MV-4-11 (cell line): ENCODE measurements at regions not wholly inside any gene's neighbourhood (a gene's known extent, or its start where the extent isn't known, plus 50 kb on each side); places are given as distances from the start of the nearest gene placed in this dataset.
"Not testable (repeated sequence)": the region's sequence is repeated elsewhere in the genome, so short reads cannot be mapped to it uniquely, and the experiment has no call there.

Experiments
- DNase-seq: peaks from one replicate; lab custom pipeline; 2025; lab: John Stamatoyannopoulos, UW

DNA sequence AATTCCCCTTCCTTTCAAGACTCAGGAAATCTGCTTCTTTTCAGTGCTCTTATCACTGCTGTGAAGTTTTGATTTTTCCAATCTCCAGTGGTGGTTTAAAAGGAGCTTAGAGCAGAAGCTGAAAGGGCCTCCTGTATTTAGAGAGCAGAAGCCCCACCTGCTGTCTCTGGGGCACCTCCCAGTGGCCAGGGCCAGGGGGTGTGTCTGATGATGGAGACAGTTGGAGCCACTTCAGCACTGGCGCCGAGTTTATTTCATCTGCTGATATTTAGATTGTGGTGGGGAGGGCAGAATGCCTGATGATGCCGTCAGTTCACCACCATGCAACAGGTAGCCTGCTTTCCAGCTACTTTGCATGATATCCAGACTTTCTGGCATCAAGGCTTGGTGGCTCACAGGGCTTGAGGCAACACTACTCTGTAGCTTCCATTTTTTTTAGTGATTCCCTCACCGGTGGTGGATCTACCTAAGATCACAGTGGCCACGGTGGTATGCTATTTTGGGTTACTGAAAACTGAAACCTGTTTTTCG lies 371.9 kb downstream of the KCNRG start:
- peak; percentile 29 for DNase-seq

DNA sequence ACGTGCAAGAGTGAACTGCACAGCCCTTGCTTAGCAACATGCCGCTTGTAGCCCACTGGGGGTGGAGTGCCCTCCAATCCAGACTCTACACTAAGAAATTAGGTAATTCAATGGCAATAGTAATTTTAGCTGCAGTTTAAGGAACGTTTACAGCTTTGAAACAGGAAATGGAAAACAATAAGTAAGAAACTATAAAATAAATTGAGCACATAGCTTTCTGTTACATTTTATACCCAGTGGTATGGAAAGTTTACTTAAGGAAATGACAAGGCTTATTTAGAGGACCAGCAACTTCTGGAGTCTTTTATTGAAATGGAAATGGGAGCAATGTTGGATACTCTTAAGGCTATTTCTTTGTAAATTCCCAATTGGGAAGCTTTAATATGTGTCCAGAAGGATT lies 373.2 kb downstream of the KCNRG start:
- DNase-seq, result no peak

DNA sequence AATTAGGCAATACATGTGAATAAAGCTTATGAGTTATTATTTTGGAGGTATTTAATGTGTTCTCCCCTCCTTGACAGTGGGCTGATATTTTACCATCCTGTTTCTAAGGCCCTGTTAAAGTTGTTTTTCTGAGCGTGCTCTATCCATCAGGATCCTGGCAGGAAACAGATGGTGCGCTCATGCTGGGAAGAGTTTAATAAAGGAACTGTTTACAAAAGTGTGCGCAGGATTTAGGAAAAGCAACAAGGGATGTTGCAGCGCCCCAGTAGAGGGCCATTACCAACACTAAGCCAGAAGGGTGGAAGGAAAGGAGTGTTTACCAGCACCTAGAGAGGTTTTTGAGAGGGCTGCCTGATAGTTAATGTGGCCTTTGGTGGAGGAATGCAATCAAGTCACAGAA lies 374.5 kb downstream of the KCNRG start:
- no peak for DNase-seq

DNA sequence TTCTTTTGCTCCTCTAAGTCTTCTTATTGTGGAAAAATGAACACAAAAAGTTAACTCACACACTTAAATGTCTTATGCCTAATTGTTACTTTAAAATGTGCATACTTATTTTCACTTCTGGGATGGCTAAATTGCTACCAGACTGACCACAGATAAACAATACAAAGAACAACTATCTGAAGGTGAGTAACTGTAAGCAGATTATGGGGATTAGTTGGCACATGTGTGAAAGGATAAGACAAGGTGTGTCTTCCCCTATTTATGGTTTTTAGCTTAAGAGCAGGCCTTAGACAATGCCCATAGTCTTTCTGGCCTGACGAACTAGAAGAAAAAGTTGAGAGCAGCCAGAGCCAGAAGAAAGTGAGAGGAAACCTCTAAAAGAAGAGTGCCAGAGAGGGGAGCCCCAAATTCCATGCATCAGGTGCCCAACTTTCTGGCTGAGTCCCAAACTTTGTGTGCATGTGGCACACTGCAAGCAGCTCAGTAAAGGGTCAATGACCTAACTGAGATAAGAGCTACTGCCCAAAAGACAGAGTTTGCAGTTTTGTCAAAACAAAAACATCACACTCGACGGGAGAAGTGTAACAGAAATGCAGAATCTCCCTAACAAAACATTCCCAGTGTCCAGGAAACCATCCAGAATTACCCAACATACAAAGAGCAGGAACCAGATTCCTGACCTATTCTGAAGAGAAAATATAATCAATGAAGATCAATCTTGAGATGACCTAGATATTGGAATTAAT lies 375.4 kb downstream of the KCNRG start:
- DNase-seq, result no peak

DNA sequence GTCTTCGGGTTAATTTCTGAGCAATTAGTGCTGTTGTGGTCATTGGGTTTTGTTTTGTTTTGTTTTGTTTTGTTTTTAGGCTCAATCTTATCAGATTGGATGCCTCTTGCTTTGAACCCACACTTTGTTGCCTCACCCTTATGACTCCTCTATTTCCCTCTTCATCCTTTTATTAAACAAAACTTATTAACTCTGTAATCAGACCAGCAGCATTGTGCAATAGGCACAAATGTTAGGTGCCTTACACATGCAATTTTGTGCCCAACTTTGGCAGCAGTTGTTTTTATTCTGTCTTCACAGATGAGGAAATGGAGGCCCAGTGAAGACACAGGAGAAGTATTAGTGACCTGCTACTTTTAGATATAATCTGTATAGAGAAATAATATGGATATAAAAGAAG lies 377.7 kb downstream of the KCNRG start:
- DNase-seq, result no peak

DNA sequence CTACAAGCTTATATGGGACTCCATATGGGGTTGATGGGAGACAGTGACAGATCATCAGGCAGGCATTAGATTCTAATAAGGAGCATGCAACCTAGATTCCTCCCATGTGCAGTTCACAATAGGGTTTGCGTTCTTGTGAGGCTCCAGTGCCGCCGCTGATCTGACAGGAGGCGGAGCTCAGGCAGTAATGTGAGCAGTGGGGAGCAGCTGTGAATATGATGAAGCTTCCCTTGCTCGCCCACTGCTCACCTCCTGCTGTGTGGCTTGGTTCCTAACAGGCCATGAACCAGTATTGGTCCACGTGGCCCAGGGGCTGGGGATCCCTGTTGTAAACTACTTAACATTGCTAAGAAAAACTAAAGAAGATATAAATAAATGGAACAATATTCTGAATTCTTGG lies 378.4 kb downstream of the KCNRG start:
- no peak for DNase-seq

DNA sequence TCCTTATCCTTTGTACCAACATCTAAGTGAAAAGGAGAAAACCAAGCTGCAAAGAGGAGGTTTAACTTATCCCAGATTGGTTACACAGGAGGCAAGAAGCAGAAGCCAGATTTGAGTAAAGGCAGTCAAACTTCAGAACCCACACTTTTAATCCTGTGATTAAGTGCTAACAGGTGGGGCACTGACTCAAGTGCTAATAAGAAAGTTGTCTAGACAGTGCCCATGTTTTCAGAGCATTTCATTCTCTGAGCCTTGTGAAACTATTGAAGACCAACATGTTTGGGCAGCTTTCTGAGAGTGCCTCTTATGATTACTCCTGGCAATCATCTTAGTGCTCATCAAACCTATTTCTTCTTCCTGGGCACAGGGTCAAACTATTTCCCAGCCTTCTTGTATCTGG lies 380.8 kb downstream of the KCNRG start:
- DNase-seq, result no peak

DNA sequence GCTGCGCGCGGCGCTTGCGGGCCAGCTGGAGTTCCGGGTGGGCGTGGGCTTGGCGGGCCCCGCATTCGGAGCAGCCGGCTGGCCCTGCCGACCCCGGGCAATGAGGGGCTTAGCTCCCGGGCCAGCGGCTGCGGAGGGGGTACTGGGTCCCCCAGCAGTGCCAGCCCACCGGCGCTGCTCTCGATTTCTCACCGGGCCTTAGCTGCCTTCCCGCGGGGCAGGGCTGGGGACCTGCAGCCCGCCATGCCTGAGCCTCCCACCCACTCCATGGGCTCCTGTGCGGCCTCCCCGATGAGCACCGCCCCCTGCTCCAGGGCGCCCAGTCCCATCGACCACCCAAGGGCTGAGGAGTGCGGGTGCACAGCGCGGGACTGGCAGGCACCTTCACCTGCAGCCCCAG lies 381.4 kb downstream of the KCNRG start:
- not testable (repeated sequence) for DNase-seq

DNA sequence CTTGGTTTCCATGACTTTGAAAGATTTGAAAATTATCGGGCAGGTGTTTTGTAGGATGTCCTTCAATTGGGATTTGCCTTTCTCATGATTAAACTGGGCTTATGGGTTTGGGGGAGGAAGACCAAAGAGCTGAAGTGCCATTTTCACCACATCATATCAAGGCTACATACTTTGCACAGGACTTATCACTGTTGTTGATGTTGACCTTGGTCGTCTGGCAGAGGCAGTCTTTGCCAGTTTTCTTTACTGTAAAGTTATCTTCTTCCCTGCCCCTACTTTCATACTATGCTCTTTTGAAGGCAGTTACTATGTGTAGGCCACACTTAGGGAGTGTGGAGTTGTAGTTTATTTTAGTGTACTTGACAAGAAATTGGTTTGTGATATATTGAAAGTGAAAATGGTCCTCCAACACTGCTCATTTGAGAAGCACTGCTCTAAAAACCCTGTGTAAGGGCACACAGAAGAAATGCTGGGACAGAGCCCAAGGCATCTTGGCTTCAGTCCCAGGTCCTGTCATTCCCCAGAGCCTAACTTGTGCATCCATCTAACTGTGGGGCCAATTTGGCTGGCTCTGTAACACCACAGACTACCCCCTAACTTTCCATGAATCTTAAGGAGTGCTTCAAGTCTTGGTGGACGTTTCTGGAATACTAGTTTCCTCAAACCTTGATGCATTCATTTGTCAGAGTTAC lies 384.9 kb downstream of the KCNRG start:
- DNase-seq, result no peak

DNA sequence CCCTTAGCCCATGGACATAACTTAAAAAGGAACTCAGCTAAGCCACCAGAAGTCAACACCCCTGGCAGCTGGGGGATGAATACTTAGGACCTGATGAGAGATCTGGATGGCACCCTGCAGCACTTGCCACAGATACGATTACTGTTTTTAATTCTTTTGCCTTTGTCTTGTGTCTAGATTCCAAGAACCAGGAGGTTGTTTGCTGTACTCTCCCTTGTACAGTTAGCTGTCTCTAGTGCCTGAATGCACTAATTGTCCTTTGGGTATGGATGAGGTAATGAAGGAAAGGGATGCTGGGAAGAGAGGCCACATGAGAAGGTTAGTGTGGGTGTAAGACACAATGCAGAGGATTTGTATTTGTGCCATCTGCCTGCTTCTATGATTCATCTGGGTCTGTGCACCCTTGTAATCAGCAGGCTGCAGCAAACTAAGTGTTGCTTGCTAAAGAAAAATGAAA lies 385.8 kb downstream of the KCNRG start:
- no peak for DNase-seq

DNA sequence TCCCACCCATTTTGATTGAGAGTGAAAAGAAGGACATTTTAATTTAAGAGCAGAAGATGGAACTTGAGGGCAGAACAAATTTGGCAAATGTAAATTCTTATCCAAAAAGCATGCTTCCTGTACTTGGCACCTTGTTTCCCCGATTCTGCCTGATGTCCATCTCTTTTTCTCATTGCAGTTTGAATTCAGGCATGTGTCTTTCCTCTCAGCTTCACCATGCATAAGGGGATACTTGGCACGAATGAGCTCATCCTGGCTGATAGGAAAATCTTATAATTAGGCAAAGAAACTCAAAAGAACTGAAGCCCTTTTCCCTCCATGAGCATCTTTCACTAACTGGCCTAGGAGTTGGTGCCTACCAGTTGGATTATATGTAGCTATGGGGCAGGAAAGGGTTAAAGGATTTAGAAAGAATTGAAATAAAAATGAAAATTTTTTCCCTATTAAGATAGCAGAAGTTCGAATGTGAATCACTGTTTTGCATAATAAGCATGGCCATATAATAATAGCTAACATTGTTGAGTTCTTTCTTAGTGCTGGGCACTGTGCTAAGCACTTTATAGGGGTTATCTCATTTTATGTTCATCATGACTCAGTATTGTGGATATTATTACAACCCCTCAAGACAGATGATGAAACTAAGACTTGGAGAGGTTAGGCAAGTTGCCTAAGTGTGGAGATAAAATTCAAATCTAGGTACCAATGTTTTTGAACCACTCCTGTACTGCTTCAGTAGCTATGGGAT lies 386.6 kb downstream of the KCNRG start:
- no peak for DNase-seq

DNA sequence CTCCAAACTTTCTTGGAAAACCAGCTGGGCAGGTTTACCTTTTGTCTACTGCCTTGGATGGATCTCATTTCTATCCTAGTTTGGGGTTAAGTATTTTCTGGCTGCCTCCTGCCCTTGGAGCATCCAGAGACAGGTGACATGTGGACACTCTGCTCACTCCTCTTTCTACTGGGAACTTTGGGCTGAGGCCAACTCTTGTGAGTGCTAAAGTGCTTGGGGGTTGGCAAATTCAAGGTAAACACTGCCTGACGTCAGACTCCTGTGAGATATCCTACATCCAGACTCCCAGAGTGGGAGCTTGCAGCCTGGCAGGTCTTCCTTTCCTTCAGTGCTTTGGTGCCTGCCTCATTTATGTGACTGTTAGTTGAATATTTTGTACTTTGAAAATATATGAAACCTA lies 388.1 kb downstream of the KCNRG start:
- no peak for DNase-seq

DNA sequence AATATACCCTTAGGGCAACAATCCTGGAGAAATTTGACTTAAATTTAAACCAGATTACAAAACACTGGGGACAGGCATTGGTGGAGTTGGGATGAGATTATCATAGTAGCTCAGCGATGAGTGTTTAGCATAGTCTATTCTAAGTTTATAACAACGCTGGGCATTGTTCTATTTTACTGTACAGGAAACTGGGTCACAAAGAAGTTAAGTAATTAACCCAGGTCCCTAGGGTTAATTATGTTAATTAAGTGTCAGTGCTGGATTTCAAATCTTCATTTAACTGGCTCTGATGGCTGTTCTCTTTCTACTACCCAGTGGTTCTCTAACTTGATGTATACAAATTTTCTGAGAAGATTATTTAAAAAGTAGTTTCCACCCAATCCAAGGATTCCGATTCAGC lies 388.9 kb downstream of the KCNRG start:
- no peak for DNase-seq

DNA sequence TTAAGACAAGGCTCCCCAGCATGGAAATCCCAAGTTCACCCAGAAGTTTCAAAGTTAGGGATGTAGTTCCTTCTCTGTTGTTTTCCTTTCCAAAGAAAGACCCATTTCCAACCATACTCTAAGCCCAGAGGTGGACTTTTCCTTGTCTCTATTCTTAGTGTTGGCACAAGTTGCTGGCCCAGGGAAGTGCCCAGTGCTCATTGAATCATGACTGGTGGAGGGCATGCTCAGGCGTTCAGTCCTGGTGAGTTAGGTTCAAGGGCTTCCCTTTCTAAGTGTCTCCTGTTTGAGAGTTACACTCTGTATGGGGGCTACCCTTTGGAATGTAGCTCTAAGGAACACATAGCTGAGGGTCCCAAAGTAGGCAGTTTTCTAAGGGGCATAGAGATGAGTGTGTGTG lies 389.5 kb downstream of the KCNRG start:
- DNase-seq, result no peak

DNA sequence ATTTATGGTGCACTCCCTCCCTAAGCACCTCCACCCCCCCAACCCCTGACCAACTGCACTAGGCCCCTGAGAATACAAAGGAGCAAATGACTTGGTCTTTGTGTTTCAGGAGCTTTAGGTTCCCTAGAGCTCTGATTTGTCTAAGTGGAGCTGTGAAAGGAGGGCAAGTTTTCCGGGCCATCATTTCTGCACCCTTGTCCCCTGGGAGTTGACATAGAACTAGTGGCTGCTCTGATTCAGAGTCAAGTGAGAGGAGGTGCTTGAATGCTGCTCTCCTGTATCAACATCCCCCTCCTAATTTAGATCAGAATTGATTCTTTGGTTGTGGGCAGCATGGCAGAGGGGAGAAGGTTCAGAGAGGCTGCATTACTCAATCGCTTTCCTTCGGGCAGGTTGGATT lies 391.6 kb downstream of the KCNRG start:
- DNase-seq, result no peak

DNA sequence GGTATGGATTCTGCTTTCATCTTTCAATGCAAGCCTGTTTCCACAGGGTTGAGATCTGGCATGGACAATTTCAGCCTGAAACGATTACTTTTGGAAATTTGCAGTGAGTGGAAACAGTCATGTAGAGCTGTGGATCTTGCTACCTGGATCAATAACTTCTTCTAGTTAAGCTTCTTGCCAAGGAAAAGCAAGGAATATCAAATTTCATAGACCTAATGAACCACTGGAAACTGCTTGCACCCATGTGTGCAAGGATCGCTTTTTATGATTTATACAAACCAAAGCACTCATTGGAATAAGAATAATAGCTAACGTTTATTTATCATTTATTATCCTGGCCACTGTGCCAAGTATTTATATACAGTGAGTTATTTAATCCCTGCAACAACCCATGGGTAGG lies 392.8 kb downstream of the KCNRG start:
- no peak for DNase-seq

DNA sequence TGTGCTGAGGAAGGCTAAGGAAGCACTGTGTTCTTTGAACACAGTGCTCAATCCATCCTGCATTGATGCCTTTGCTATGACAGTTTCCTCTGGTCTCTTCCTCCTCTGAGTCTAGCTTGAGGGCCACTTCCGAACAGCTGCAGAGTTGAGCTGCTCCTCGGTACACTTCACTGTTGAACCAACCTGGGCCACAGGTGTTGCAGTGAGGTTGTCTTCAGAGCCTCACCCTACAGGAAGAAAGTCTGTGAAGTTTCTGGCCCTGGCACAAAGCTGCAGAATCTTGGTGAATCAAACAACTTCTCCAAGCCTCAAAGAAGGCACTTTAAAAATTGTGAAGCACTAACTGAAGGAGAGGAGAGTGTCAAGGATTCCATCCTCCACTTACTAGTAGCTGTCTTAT lies 394.0 kb downstream of the KCNRG start:
- no peak for DNase-seq

DNA sequence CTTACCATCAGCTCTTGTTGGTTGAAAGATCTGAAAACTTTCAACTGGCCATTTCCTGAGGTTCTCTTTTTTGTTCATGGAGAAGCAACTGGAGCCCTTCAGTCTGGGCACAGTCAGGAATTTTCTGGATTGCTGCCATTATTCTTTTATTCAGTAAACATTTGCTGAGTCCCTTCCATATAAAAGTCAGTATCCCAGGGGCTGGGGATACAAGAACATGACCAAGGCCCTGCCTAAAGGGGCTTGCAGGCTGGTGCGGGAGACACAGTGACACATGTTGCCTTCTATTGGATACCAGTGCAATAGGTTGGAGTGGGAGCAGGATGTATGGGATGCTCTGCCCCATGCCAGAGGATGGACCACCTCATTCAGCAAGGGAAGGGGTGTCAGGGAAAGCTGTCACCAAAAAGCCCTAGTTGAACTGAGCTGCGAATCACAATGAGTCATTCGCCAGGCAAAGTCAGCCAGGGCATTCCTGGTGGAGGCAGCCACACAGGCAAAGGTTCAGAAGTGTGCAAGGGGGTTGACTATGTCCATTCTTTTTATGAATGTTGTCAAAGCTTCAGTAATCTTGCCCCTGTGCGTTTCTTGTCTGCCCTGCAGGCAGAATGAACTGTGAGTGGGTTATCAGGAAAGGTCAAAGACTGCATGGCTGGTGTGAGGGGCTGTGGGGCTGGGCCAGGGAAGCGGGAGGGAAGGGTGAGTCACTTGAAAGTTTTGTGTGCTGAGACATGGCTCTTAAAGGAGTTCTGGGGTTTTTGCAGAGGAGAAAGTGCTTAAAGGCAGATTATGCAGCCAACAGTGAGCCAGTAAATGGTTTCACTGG lies 395.9 kb downstream of the KCNRG start:
- peak; percentile 14 for DNase-seq

DNA sequence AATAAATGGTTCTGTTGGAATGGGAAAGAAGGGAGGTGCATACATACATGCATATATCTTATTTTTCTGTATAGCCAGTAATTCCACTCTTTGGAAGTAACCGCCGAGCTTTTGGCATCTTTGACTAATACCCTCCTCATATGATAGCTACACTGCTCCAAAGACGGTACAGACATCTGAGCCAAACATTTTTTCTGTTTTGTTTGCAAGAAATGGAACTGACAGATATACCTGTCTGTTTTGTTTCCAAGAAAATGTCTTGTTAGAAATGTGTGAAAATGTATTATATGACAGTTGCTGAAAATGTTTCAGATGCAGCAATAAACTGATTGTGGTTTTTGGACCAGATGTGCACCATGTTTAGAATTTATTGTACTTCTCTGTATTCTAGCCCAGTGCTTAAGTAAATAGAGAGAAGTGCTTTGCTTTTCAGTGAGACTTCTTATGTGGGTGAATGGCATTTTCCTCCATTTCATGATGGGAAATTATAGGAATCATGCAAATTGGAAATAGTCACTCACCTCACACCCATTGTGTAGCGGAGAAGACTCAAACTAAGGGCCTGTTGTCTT lies 396.9 kb downstream of the KCNRG start:
- no peak for DNase-seq

DNA sequence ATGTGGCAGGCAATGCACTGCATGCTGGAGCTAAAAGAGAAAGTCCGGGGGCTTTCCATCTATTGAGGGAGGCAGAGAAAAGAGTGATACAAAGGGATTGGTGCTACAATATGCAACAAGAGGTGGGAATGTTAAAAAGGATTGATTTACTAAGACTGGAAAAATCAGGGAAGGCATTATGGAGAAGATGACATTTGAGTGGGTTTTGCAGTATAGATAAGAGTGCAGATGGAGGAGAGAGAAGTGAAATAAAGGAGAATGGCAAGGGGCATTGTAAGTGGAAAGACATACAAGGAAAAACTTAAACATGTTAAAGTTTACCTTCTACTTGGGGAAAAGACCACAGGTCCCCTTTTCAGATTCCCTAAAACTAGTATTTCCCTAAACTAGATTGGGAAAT lies 399.4 kb downstream of the KCNRG start:
- DNase-seq, result no peak

DNA sequence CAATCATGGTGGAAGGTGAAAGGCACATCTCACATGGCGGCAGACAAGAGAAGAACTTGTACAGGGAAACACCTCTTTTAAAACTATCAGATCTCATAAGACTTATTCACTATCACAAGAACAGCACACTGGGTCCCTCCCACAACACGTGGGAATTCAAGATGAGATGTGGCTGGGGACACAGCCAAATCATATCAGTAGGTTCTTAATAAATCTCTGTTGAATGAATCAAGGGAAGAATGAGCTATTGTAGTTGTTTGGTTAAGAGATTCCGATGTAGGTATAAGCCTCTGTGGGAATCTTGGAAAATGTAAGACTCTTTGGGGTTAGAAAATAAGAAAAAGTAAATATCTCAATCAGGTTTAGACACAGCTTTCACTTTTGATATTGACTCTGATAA lies 400.2 kb downstream of the KCNRG start:
- DNase-seq, result no peak

DNA sequence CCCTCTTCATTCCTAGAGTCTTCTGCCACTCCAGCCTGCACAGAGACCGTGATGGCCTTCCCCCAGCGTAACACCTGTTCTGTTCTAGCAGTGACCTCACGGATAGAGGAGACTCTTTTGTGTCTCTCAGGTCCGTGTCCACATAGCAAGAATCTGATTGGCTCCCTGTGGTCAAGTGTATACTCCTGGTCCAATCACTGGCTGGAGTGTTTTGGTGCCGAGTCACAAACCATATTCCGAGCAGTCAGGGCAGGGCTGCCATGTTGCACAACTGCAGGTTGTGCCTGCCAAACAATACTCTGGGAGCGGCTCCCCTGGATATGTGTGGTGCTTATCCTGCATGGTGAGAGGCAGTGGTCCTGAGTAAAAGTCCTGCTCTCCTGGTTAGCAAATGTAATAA lies 402.4 kb downstream of the KCNRG start:
- DNase-seq, result no peak
